HG03378 (cell line): ENCODE measurements at regions not wholly inside any gene's neighbourhood (a gene's known extent, or its start where the extent isn't known, plus 50 kb on each side); places are given as distances from the start of the nearest gene placed in this dataset.

Experiments used
- ATAC-seq: cut with Tn5 transposase; IDR thresholded peaks from one replicate; pipeline ENCODE4 v1.9.1; 2021; ENCODE audit warnings: mild to moderate bottlenecking, moderate library complexity; ENCODE audit not compliant: unreplicated experiment

DNA sequence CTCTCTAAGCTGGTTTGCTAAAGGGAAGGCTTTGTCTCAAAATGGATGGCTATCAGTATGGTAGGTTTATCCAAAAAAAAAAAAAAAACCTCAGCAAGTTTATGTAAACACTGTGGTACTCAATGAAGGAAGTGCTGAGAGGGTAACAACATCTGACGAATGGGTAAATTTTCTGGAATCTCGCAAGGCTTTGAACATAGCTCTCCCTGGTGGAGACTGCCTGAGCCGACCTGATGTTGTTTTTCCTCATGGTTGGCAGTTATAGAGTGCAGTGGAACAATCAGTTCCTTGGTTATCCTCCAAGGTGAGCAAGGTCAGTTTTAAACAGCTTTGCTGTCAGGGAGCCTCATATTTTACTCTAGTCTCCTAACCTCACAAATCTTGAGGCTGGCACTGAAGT, 94.6 kb downstream of the ZPLD1 start:
- ATAC-seq = no peak

DNA sequence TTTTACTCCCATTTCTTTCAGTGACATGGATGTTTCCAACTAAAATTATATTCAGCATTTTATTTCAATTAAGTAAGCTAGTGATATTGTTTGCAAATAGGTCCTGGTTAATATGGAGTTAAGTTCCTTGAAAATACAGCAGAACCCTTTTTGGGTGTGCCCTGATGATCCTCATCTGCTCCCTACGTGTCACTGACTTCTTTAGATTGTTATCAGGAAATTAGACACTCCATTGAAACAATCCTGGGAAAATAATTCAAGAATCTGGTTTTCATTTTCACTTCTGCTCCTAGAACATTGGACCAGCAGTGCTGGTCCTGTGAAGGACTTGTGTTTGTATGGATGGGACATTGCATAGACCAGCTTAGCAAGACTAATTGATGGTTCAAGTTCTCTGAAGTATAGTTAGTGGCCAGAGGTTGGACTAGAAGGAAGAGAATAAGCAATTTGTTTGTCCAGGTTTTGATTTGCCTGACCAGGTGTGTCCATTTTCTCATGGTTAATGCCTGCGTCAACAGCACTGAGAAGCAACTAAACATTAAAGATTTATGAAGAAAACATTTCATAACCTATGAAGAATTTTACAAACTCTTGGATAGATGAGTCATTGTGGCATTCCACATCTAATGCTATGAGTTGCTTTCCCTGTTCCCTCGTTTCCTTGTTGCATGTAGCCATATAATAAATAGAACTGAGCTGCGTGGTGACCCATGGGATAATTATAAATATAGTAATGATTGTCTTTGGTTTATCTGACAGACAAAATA, 95.8 kb downstream of the ZPLD1 start:
- ATAC-seq = no peak

DNA sequence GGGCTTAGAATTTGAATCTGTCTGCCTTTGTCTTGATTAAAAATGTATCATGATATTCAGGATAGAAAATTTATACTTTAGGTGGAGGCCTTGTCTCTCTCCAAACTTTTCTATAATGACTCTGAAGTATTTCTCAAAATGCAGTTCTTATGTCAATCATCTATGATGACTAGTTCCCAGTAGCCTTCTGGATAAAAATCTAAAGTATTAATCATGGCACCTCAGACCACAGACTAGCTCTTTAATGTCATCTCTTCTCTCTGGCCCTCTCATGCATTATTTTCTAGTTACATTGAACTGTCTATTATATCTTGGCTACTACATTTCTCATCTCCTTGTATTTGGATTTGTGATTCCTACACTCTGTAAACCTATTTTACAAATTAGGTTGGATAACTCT, 96.9 kb downstream of the ZPLD1 start:
- no peak for ATAC-seq

DNA sequence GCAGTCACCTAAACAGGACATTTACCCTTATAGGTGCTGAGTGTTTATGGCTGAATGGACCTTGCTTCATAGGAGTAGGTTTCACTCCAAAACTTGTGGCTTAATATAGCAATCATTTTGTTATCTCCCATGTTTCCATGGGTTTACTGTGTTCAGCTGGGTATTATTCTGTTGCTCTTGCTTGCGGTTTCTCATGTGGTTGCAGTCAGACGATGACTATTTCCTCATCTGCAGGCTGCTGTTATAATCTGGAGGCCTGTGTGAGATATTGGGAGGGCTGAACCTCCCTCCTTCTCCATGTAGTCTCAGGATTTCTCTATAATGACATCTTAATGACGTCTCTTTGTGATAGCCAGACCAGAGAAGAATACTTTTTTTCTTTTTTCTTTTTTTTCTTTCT, 98.1 kb downstream of the ZPLD1 start:
- no peak for ATAC-seq

DNA sequence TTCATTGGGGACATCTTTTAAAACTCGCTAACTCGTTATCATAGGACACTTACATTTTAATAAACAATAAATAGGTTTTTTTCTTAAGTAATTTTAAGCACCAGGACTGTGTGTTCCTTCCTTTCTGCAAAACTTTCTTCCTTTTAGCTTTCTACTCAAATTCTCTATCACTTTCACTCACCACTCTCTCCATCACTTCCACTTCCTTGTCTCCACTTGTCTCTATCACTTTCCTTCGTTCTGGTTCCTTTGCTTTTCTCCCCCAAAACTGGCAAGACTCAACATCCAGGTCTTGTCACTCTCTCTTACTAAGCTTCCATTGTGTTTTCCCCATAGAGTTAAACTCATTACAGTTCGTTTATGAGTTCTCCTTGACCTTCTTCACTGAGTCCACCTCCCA, 99.0 kb downstream of the ZPLD1 start:
- no peak for ATAC-seq

DNA sequence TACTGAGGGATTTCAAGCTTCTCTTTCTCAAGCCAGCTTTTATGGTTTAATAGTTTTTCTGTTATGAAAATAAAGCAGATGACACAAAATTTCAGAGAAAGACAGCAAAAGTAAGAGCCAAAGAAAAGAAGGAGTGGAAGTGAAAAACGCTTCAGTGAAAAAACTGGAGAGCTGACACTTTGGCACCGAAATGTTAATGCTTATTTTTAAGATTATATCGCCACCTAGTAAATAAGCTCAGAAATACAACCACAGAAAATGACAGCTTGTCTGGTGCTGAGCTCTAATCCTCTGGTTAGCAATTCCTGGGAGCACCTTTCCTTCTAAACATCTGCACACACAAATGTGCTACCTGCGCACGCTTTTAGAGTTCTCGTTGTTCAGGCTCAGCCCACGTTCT, 101.6 kb downstream of the ZPLD1 start:
- peak; percentile 68 for ATAC-seq

DNA sequence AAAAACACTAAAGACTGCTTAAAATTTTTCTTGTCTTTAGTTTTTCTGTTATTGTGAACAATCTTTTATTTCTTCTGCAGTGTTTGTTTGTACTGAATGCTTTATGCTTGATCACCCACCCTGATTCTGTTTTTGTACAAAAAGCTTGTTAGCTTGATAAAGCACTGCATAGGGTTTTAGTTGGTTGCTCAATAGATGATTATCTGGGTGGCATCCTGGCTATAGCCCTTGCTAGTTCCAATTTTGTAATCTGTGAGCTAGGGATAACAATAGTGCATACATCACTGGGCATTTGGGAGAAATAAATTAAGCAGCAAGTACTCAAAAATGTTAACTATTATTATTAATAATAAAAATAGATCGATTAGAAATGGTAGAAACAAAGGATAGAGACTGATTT, 102.3 kb downstream of the ZPLD1 start:
- no peak for ATAC-seq

DNA sequence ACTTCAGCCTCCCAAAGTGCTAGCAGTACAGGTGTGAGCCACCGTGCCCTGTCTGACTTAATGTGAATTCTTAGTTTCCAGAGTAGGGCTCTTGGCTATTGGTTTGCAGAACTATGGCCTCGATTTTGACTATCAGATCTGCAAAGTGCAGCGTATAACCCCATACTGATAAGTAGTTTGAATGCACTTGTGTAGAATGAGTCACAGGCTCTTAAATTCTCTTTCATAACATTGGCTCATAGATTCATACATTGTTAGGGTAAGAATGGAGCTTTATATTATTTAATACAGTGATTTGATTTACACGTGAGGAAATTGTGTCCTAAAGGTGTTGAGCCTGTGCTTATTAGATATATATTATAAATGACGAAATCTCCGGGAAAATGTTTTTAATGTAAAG, 109.9 kb downstream of the ZPLD1 start:
- no peak for ATAC-seq

DNA sequence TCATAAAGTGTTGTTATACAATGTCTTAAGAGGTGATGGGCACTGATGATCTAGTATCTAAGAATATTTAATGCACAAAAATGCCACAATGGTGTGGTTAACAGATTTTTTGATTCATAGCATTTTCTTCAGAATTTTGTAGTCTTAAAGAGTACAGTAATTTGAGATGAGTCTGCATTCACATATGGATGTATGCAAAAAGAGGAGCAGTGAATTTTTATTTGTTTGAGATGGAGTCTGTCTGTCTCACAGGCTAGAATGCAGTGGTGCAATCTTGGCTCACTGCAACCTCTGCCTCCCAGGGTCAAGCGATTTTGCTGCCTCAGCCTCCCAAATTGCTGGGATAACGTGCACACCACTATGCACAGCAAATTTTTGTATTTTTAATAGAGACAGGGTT, 110.5 kb downstream of the ZPLD1 start:
- no peak for ATAC-seq

DNA sequence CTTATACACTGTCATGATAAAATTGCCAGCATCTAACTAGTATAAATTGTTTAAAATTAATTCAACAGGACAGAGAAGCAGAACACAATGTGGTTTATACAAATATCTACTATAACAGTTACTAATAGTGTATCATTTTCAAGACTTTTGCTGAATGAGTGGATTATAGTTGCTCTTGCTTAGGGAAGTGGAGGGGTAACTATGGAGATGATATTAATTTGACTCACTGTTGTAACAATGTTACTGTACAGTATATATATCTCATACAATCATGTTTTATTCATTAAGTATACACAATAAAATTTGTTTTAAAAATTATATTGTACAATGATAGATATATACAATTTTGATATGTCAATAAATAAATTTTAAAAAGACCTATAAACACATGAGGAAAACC, 119.1 kb downstream of the ZPLD1 start:
- no peak for ATAC-seq

DNA sequence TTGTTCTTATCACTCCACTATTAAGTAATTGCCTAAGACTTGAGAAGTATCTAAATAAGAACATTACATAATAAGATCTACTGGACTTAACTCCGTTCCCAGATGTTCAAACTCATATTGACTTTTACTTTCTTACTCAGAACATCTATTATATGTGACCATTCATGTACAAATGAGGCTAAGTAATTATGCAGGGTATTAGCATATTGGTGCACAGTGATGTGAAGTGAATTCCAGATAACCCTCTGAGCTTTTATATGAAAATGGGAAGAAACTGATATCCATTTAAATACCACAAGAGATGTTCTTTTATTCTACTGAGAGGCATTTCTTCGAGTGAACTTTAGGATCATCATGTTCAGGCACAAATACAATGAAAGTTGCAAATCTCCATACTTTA, 135.7 kb downstream of the ZPLD1 start:
- no peak for ATAC-seq

DNA sequence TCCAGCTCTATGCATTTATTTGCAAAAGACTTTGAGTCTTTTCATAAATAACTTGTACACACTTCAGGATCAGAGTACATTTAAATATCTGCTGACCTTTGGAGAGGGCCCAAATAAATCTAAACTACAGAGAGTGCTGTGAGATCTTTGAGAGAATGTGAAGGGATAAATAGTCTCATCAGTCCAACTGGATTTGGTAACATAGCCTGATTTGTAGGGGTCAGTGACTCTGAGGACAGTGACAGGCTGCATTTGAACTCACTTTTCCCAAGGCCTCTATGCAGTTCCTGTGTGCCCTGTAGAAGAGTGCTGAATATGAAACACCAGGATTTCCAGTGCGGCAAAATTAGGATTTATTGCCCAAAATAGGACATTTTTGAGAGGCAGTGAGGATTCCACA, 136.2 kb downstream of the ZPLD1 start:
- ATAC-seq = no peak

DNA sequence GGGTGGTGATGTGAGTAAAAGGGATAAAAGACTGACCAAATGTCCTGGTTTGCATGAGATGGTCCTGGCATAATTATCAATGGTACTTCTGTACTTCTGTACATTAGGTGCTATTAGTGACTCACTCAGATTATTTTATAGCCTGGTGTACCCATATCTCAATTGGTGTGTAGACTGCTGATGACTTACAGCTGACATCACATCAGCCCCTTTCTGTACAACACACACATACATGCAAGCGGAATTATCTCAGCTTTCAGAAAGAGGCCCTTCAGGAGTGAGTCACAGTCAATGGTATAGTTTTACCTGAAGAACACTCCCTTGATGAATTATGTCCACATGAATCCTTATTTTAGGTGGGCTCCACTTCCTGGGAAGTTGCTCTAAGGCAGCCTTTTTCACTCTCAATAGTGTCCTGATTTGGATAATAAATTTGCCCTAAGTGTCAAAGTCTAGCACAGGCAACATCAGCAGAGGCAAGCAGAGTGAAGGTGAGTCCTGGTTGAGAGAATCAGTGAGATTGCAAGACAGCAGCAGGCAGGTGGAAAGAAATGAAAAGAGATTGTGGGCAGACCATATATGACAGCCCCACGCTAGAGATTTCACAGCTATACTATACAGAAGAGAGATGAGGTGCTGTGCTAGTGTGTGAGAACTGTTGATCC, 137.0 kb downstream of the ZPLD1 start:
- ATAC-seq = no peak

DNA sequence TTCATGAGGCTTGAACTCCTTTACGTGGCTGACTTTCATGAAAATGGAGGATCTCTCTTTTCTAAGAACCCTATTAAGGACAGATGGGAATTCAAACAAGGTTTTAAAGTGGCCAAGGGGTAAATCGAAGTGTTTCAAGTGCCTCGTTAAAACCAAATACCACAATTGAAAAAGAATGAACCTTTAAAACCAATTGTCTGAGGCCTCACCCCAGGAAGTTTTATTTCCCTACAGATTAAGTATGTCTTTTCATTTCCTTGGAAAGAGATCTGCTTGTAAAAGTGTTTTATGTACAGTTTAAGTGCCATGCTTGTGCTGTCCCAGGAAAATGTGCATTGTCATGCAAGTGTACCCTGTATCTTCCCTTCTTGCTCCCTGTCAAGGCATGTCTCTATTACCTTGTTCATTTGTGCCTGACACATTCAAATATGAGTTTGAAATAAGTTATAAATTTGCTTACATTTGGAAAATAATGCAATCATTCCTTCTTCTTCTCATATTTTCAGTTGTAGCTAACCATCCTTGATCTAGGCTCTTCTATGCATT, 138.7 kb downstream of the ZPLD1 start:
- ATAC-seq = no peak

DNA sequence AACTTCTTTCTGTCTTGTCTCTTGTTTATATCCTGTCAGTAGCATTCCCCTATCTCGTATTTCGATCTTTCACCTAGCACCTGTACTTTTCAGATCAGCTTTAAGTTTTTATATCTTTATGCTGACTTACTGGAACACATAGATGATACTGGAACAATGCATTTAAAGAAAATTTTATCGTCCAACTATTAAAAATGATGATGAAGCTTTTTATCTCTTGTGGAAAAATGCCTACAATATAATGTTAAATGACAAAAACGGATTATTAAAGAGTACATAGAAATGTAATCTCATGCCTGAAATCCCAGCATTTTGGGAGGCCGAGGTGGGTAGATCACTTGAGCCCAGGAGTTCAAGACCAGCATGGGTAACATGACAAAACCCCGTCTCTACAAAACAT, 139.5 kb downstream of the ZPLD1 start:
- no peak for ATAC-seq

DNA sequence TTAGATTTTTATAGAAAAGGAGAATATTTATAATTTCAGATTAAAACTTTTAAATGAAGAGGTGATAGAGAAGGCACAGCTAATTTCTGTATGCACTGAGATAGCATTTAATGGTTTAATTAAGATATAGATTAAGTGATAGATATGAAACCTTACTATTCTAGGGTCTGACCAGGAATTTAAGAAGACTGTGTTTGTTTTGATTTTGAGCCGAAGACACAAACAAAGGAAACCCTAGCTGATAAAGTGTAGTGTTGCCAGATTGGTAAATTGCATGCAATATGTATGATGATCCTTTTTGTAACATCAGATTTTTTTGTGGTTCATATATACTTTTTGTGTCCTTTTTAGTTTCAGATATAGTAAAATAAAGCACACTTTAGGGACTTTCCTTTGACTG, 141.8 kb downstream of the ZPLD1 start:
- ATAC-seq = no peak

DNA sequence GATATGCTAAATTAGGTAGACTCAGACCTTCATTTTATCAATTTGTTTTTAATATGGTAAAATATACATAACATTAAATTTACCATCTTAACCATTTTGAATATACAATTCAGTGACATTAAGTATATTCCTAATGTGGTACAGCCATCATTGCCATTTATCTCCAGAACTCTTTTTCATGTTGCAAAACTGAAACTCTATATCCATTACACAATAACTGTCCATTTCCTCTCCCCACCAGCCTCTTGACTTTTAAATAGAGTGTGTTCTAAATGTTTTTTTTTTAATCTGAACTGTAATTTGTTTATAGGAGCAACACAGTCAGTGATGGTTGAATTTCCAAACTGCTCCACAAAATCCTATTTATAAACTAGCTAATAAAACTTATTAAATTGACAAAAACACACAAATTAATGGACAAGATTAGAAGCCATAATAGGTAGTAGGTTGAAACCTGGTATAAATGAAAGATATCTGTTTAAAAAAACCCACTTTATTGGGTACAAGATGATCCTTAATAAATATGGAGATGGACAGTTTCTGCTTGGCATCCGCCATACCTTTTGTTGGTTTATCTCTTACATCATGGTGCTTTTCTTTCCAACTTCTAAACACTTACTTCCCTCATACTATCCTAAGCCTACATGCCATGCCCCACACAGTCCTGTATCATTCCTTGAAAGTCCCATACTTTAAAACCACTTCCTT, 142.4 kb downstream of the ZPLD1 start:
- ATAC-seq = no peak

DNA sequence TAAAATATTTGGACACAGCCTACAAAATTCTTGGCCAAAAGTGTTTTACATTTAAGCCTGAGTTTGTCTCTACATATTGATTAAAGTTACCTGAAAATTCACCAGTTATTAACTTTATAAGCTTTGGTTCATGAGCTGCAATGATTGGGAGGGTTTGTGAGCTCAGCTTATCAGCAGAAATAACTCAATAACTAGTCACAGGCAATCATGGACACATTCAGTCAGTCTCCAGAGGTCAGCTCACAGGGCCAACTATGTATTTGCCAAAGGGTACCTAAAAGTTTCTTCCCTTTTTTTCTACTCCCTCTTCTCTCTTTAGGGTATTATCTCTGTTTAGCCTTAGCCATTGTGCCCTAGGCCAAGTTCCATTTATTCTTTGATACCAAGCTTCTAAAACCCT, 145.9 kb downstream of the ZPLD1 start:
- no peak for ATAC-seq

DNA sequence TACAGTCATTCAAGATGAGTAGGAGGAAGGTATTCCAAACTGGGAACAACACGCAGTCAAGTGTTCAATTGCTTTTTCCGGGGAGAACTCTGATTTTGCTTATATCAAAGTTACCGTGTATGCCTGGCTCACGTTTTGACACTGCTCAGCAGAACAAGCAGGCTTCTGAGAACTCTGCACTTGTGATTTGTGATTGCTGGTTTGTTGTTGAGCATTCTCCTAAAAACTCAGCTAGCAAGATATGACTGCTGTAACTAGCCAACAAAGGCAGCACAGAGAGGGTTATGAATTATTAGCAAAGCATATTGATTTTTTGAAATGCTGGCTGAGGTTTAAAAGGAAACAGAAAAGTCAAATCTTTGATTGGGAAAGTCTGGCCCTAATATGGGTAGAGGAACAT, 151.7 kb downstream of the ZPLD1 start:
- no peak for ATAC-seq

DNA sequence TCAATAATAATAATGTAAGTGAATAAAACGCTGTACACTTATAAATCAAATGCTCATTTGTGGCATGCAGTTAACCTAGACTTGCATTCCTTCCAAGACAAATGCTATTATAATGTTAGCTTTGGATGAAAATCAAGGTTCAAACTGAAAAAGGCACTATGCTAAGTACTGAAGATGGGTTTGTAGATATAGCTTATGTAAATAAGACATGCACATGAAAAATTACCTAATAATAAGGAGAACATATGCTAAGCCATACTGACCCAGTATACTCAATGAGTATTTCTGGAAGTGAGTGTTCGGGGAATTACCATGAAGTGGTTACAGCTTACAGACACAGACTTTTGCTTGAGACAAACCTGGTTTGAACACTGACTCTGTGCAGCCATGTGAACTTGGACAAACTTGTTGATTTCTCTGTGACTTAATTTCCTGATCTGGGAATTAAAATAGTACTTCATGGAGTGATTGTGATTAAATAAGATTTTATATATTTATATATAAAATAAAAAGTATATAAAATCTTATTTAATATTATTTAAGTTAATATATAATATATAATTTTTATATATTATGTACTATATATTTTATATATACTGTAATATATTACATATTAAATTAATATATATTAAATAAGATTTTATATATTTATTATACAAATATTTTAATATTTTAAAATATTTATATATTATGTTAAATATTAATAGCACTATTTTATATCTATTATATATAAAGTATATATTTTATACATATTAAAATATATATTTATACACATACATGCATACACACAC, 159.2 kb downstream of the ZPLD1 start:
- ATAC-seq = no peak

DNA sequence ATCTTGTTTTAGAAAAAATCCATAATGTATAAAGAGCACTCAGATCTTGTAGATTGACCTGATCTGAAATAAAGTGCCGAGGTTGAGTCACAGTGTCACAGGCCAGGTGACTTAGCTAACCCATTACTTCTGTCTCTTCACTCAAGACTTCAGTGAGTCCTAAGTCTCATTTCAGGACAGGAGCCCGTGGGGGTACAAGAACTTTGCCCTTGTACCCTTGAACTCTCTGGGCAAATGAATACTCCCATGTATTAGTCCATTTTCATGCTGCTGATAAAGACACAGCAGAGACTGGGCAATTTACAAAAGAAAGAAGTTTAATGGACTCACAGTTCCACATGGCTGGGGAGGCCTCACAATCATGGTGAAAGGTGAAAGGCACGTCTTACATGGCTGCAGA, 160.2 kb downstream of the ZPLD1 start:
- no peak for ATAC-seq
